ENCODE measurements at regions not wholly inside any gene's neighbourhood (a gene's known extent, or its start where the extent isn't known, plus 50 kb on each side); places are given as distances from the start of the nearest gene placed in this dataset.

GRCh38 chr9:104362912-104363472 is 141.1 kb upstream of the OR13F1 start:
- TF ChIP-seq, protein P1, sequence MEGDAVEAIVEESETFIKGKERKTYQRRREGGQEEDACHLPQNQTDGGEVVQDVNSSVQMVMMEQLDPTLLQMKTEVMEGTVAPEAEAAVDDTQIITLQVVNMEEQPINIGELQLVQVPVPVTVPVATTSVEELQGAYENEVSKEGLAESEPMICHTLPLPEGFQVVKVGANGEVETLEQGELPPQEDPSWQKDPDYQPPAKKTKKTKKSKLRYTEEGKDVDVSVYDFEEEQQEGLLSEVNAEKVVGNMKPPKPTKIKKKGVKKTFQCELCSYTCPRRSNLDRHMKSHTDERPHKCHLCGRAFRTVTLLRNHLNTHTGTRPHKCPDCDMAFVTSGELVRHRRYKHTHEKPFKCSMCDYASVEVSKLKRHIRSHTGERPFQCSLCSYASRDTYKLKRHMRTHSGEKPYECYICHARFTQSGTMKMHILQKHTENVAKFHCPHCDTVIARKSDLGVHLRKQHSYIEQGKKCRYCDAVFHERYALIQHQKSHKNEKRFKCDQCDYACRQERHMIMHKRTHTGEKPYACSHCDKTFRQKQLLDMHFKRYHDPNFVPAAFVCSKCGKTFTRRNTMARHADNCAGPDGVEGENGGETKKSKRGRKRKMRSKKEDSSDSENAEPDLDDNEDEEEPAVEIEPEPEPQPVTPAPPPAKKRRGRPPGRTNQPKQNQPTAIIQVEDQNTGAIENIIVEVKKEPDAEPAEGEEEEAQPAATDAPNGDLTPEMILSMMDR (IDR thresholded peaks at IDR 0.05; ENCODE audit: low read length) = no peak
- TF ChIP-seq EZH2 (IDR thresholded peaks at IDR 0.05; ENCODE audit: borderline replicate concordance, low read length) = no peak
